Skin of body (tissue), 1 donor: ENCODE measurements at regions not wholly inside any gene's neighbourhood (a gene's known extent, or its start where the extent isn't known, plus 50 kb on each side); places are given as distances from the start of the nearest gene placed in this dataset.

ENCODE experiments used
- DNase-seq: peaks from one replicate; lab custom pipeline; 2025; lab: John Stamatoyannopoulos, UW

DNA sequence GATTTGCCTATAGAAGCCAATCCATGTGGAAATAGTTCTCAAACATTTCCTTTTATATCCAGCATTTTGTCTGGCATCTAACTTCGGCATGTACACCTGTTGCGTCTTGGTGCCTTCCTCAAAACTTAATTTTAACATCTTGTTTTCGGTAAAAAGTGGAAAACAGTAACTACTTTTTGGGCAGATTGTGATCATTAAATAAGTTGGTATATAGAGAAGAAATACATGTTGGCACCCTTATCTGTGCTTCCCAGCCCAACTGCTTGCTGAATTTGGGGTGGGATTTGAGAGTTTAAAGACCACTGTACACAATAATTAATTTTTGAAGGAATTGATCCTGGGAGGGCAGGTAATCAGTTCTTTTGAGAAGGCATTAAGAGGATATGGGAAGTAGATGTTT is 566.8 kb downstream of the PDCD6IP start:
- DNase-seq: no peak

DNA sequence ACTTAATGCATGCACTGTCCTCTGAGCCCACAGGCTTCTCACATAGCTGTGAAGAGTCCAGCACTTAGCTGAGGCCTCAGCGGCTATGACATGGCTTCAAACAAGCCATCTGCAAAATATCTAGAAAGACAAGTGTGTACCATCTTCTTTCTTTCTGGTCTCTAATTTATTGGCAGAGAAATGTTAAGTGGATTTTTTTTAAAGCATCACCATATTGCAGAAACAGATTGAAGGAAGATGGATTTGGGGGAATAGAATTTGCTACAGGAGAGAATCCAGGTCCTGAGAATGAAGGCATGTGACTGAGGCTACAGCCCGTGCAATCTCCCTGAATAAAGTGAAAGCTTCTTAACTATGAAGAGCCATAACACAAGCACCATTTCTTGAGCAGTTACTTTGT is 567.3 kb downstream of the PDCD6IP start:
- no peak for DNase-seq

DNA sequence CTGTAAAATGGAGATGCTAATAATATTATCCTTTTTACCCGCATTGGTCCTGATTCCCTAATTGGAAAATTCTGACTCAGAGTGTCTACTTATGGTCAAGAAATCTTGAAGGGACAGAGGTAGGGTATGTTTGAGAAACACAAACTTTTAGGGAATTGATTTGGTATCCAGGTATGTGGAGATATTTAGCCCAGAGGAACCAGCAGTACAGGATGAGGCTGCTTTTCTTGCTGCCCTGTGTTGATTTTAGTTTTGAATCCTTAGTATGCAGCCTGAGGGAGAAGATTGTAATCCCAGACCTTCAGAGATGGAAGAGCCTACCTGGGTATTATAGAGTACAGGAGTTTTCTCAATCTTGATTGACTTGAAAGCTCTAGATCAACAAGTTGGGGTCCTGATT is 569.1 kb downstream of the PDCD6IP start:
- no peak for DNase-seq

DNA sequence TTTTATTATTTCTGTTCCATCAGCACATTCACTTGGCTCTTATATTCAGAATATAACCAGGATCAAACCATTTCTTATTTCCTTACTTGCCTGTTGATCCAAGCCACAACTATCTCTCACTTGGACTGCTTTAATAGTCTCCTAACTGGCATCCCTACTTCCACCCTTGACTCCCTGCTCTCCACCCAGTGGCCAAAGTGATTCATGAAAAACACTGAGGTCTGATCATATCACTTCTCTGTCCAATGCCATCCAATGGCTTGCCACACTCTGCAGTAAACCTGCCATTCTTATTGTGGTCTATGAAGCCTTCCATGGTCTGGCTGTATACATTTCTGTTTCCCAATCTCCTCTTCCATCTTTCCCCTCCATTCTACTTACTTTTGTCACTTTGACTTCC is 576.1 kb downstream of the PDCD6IP start:
- no peak for DNase-seq

DNA sequence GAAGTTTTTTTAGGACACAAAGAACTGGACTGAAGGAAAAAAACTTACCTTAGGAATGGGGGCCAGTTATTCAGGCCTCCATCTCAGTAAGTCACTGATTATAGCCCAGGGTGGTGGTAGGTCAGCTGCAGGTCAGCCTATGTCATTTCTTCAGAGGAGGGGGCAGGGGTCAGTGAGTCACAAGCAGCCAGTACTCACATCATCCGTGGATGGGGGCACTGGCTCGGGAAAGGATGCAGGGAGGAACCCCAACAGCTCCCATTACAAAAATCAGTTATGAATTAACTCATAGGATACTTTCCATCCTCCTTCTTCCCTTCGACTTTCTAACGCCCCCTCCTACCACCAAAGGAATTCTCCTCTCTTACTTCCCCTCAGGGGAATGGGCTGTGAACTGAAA is 578.3 kb downstream of the PDCD6IP start:
- no peak for DNase-seq

DNA sequence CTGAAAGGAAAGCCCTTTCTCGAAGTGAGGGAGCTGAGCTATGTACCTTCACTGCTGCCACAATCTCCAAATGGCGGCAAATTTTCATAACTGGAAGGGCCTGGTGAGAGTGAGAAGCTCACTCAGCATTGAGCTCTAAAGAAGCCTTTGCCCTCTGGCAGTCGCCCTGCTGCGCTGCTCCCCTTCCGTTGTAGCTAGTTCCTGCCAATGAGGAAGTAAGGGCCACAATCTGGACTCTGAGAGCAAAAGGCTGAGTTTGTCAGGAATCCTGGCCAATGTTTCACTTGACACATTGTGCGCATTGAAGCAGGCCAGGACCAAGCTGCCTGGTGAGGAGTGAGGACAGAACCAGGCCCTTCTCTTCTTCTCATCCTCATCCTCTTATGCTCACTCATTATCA is 579.5 kb downstream of the PDCD6IP start:
- DNase-seq: no peak

DNA sequence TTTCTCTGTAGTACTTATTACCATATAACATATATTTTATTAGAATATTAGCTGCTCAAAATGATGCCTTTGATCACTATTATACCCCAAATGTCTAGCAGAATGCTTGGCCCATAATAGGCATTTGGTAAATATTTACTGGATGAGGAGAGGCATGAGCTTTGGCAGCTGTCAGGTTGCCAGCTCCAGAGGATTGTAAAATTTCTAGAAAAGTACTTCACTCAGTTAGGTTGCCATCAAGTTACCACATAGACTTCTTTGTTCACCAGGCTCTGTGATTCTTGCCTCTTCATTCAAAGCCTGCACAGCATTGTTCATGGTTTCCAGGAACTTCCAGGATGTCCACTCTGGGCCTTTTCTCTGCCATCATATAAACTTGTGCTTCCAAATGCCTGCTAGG is 582.8 kb downstream of the PDCD6IP start:
- DNase-seq: no peak

DNA sequence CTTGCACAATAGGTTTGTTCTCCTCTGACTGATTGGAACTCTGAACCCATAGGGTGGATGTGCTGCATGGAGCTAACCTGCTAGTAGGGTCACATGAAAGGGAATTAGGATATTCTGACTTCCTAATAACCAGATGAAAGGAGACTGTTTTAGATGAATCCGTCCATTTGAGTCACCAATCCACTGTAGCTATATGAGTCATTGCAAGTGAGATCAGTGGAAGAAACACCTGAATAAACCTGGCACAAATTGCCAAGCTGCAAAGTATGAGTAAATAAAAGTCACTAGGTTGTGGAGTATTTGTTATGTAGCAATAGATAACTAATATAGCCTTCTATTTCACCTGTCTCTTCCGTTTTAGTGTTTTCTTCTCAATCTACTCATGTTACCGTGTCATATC is 584.4 kb downstream of the PDCD6IP start:
- DNase-seq: no peak

DNA sequence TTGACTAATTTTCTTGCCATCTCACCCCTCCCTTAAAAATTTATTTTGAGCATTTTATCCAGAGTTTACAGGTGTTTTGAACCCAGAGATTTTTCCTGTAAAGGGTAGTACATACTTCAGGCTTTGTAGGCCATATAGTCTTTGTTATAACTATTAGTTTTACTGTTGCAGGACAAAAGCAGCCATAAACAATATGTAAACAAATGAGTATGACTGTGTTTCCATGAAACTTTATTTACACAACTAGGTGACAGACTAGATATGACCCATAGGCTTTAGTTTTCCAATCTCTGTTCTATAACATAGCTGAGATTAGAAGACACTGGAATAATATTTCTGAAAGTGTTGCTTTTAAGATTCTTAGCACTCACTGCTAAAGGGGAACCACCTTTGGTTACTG is 587.9 kb downstream of the PDCD6IP start:
- DNase-seq: no peak

DNA sequence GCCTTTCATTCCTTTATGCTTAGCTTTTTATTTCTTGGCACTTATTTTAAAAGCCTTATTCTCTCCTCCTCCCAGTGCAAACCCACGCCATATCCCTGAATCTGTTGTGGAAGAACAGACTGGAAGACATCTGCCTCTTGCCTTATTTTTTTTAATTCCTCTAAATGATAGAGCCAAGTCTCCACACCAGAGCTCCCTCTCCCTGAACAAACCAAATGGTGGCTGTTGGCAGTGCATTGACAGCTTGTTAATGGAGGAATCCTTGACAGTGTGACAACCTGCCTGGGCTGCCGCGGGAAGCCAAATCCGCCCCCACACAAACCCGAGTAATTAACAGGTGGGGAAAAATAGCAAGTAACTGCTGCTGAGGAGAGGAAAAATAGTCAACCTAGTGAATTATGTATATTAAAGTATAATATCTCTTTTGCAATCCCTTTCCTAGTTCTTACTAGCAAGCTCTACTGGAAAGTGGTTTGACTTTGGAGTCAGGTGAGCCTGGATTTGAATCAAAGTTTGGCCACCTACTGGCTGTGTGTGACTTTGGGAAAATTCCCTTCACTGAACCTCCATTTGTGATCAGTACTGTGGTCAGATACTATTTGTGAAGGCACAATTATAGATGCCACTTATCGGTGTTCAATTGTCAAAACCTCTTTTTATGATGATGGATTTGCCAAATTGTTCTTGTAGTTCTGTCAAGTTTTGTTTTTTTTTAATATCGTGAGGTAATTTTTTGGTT is 589.6 kb downstream of the PDCD6IP start:
- DNase-seq: no peak

DNA sequence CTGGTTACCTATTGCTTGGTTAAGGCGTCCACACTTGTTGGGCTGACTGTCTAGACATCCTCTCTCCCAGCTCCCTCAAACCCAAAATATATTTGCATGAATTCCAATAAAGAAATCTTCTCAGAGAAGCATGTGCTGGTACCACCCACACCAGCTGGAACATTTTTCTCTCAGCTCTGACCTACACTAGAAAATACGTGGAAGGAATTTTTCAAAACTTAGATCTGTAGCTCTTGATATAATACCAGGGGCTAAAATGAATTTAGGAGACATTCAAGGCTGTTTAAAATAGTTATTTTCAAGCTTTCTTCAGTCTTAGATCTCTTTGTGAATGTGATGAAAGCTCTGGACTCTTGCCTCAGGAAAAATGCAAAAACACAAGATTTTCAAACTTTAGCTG is 590.4 kb downstream of the PDCD6IP start:
- no peak for DNase-seq

DNA sequence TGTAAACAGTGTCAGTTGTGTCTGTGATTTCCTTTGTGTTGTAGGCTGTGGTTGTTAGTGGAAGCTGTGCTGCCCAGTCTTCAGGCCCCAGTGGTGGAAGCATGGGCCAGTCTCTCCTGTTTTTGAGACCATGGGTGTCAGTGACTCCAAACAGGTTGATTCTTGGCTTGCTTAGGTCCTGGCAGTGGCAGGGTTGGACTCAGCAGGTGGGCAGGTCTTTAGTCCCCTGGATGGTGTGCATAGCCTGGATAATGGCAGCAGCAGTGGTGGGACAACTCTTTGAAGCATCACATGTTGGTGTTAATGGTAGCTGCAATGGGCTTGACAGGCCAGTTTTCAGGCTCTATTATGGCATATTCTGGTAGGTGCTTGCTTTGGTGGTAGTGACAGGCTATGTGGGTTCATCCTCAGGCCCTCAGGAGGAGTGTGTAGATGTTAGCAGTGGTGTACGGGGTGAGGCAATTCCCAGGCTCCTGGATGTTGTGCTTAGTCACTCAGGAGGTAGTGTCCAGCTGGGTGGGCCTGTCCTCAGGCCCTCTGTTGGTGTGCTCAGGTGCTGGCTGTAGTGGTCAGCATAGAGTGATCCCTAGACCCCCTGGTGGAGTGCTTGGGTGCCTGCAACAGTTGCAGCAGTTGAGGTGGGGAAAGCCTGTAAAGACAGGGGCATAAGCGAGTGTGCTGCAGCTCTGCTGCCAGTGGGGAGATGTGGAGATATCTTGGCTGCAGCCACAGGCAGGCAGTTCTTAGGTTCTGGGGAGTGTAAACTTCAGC is 596.7 kb downstream of the PDCD6IP start:
- no peak for DNase-seq

DNA sequence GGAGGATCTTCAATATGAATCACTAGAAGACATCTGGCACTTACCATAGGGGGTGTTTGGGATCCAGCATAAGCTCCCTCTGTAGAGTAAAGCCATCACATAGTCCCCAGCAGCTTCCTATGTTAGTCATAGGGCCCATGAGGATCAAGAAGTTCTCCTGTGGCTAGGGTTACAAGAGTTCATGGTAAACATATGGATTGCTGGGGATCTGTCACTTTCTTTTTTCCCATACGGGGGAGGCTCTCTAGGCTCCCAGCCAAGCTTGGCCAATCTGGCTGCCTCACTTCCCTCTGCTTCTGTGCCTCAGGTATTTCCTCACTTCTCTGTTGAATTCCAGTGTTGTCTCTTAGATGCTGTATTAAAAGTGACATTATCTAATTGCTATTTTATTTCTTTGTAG is 597.9 kb downstream of the PDCD6IP start:
- DNase-seq: no peak

DNA sequence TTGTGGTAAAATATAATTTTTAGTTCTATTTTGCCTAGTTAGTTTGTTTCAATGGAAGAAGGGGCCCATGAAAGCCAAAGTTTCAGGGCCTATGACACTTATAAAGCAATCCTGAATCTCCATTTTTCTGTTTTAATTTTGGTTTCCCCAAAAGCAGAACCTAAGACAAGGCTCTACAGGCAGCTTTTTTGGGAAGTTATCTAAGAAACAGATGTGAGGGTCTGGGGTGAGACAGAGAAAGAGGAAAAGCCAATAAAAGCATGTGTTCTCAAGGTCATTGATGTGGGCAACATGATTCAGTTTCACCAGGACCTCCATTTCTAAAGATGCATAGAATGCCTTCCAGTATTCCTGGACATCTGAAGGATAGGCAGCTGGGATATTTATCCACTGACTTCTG is 598.5 kb downstream of the PDCD6IP start:
- DNase-seq: no peak

DNA sequence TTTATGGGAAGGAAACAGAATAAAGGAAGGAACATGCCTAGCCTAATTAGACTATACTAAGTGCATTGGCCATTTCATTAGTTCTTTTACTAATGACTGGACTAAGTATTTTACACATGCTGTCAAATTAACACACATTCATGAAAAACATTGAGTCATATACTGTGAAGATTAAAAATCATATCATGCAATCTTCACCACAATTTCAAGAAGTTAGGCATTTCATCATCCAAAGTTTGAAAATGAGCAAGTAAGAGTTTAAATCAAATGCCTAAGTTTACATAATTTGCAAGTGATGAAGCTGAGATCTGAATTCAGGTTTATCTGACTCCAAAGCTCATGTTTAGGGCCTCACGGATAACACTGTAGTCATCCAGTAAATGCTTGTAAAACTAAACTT is 601.0 kb downstream of the PDCD6IP start:
- DNase-seq: no peak

DNA sequence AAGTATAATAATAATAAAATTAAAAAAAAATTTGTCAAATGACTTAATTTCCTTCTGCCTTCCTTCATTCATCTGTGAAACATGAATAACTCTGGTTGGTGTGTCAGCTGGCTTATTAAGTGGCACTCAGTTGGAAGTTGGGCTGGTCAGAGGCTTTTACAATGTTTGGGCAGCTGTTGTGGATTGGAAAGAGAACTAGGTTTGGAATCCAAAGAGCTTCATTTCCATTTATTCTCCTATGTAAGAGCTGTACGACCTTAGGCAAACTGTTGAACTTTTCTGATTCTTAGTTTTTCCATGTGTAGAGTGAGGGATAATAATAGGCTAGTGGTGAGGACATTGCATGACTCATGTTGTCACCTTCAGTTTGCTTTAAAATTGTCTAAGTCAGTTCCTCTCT is 606.7 kb downstream of the PDCD6IP start:
- no peak for DNase-seq

DNA sequence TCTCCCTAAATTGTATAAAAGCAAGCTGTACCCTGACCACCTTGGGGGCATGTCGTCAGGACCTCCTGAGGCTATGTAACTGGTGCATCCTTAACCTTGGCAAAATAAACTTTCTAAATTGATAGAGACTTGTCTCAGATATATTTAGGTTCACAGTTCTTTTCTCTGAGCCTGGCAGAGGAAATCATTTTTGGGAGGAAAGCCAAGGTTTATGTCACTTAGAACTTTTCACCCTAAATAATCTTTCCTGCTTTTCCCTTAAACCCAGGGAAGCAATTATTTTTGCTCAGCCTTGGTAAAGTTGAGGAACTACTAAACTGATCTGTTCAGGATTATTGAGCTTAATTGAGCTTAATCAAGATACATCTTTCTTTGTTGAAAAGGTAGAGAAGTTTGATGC is 608.9 kb downstream of the PDCD6IP start:
- DNase-seq: no peak

DNA sequence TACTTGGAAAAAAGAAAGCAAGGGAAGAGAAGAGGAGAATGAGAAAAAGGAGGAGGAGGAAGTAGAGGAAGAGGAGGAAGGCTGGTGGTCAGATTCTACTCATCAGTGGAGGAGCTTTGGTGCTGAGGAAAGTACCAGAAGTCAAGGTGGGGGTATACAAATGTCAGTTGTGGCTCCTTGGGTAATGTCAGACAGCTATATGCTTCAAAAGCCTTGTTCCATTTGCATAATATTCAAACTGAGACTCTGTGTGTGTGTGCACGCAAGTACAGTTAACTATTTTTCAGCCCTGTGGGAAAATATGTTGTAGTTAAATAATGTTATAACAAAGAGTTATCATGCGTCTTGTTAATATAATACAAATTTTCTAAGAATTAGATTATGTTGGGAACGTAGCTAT is 609.7 kb downstream of the PDCD6IP start:
- DNase-seq: no peak

DNA sequence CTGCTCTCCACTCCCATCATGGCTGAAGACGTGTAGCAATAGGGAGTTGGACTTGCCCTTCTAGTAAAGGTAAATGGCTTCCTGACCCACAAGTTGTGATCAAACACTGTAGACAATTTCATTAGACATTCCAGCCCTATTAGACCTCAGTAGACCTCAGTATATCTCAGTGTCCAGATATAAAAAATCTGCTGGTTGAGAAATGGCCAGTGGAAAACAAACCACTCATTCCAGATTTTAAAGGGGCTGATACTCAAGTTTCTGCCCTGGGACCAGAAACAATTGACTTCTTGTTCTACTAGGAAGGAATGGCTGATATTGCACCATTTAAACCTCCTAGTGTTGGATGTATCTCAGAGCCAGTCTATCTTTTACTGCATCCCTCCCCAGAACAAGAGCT is 613.2 kb downstream of the PDCD6IP start:
- no peak for DNase-seq

DNA sequence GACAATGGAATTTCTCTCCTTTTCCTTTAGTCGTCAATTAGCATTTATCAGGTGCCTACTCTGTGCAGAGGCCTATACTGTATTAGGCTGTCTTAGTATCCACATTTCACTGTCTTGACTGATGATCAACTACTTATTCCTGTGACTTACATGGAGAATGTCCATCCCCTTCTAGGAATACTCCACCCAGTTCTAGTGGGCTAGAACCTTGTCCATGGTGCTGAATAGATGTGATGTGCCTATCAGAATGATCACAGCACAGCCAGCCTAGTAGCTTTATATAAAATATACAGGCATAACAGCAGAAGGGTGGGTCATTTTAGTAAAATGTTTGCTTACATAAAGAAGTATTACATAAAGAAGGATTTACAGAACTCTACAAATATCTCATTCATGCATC is 621.4 kb downstream of the PDCD6IP start:
- DNase-seq: no peak

DNA sequence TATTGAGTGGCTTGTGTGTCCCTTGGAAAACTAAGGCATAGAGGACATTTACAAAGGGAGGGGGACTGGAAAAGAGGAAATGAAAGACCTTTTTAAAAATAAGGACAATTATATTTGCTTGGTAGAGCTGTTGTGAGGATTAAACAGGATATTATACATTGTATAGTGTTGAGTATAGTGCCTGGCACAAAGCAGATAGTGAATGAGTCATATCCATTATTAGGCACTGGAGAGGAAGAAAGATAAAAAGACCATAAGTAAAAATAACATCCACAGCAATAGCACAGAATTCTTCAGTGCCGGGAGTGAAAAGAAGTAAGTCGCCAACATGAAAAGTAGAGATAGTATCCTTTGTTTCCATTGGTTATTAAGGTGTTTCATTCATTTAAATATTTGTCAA is 623.3 kb downstream of the PDCD6IP start:
- DNase-seq: no peak

DNA sequence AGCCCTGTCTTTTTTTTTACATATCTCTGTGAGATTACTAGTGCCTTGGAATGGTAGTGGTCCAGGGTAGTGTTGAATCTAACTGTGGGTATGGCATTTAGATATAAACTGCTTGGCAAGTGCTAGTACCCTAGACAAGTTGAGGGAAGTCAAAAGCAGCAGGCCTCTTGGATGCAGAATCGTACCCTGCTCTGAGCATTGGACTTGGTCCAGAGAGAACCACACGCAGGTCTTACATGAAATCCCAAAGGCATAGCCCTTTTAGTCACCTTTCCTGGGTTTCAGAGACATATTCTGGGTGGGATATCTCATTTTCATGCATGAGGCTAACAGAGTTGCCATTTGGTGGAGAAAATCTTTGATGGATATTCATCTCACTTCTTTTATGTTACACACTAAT is 641.4 kb downstream of the PDCD6IP start:
- no peak for DNase-seq

DNA sequence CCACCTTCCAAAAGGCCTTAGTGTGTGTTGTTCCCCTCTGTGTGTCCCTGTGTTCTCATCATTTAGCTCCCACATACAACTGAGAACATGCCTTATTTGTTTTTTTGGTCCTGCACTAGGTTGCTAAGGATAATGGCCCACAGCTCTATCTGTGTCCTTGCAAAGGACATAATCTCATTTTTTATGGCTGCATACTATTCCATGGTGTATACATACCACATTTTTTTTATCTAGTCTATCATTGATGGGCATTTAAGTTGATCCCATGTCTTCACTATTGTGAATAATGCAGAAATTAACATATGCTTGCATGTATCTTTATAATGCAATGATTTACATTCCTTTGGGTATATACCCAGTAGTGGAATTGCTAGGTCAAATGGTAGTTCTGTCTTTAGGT is 645.7 kb downstream of the PDCD6IP start:
- DNase-seq: no peak
